ENCODE measurements at regions not wholly inside any gene's neighbourhood (a gene's known extent, or its start where the extent isn't known, plus 50 kb on each side); places are given as distances from the start of the nearest gene placed in this dataset.

GRCh38 chr3:176595307-176595706 lies 602.0 kb downstream of the TBL1XR1 start:
- intact Hi-C loops (cut with micrococcal nuclease): no loop called here
- POLR2A ChIA-PET: no interaction called here
- CTCF ChIA-PET: no interaction called here
- Mint-ChIP-seq H3K36me3 (no peaks in the 10 kb centered on the region), H3K9me3 (peaks cover 0 to 10% (median 0%) of the 10 kb centered on the region in 11 donors), H3K4me3 (no peak overlapping the region), H3K27ac (no peak overlapping the region), H3K4me1 (no peaks in the 10 kb centered on the region), H3K27me3 (no peaks in the 10 kb centered on the region)
- no peaks in the 10 kb centered on the region for H3K4me1 ChIP-seq (ENCODE audit: control insufficient read depth in 2 of 2, insufficient read depth in 2 of 2, low read length in 2 of 2)
- no peaks in the 10 kb centered on the region for H3K27me3 ChIP-seq (ENCODE audit: control insufficient read depth in 2 of 2, insufficient read depth in 2 of 2, low read length in 2 of 2)
- no peak overlapping the region for H3K27ac ChIP-seq (ENCODE audit: low read depth, low read length)
- ATAC-seq (no peak), DNase-seq (no peak)
- H3K4me3 ChIP-seq (ENCODE audit: low read length): no peak overlapping the region
- no peaks in the 10 kb centered on the region for H3K36me3 ChIP-seq (ENCODE audit: control insufficient read depth in 2 of 3, insufficient read depth in 3 of 3, low read length in 3 of 3)
- no peaks in the 10 kb centered on the region for H3K9me3 ChIP-seq (ENCODE audit: control insufficient read depth in 2 of 3, low read length in 3 of 3)

- no peaks in the 10 kb centered on the region for H3K27me3 ChIP-seq (ENCODE audit: control insufficient read depth in 2 of 2, insufficient read depth in 2 of 2, low read length in 2 of 2)
- H3K4me3 Mint-ChIP-seq: no peak overlapping the region
- no peaks in the 10 kb centered on the region for H3K36me3 ChIP-seq (ENCODE audit: control insufficient read depth in 2 of 3, insufficient read depth in 3 of 3, low read length in 3 of 3)
- no peak overlapping the region for H3K27ac ChIP-seq (ENCODE audit: low read depth, low read length)
- CTCF ChIA-PET: no interaction called here
- POLR2A ChIA-PET: no interaction called here
- DNase-seq (no peak), ATAC-seq (no peak)
- H3K27ac Mint-ChIP-seq: no peak overlapping the region
- H3K9me3 Mint-ChIP-seq: peaks cover 0 to 6% (median 0%) of the 10 kb centered on the region in 11 donors
- H3K4me1 Mint-ChIP-seq: no peaks in the 10 kb centered on the region
- intact Hi-C loops (cut with micrococcal nuclease): no loop called here
- H3K36me3 Mint-ChIP-seq: no peaks in the 10 kb centered on the region
- H3K27me3 Mint-ChIP-seq: no peaks in the 10 kb centered on the region
- no peaks in the 10 kb centered on the region for H3K9me3 ChIP-seq (ENCODE audit: control insufficient read depth in 2 of 3, low read length in 3 of 3)
- no peaks in the 10 kb centered on the region for H3K4me1 ChIP-seq (ENCODE audit: control insufficient read depth in 2 of 2, insufficient read depth in 2 of 2, low read length in 2 of 2)
- no peak overlapping the region for H3K4me3 ChIP-seq (ENCODE audit: low read length)
Measured at GRCh38 chr3:176590722-176591121, 606.6 kb downstream of the TBL1XR1 start.

- DNase-seq: no peak
- no peak overlapping the region for H3K4me3 Mint-ChIP-seq
- peaks cover 0 to 6% (median 0%) of the 10 kb centered on the region in 11 donors for H3K9me3 Mint-ChIP-seq
- H3K27ac ChIP-seq (ENCODE audit: low read depth, low read length): no peak overlapping the region
- H3K4me1 Mint-ChIP-seq: no peaks in the 10 kb centered on the region
- intact Hi-C loops (cut with micrococcal nuclease): no loop called here
- no peak overlapping the region for H3K4me3 ChIP-seq (ENCODE audit: low read length)
- H3K4me1 ChIP-seq (ENCODE audit: control insufficient read depth in 2 of 2, insufficient read depth in 2 of 2, low read length in 2 of 2): no peaks in the 10 kb centered on the region
- H3K36me3 Mint-ChIP-seq: no peaks in the 10 kb centered on the region
- no peaks in the 10 kb centered on the region for H3K36me3 ChIP-seq (ENCODE audit: control insufficient read depth in 2 of 3, insufficient read depth in 3 of 3, low read length in 3 of 3)
- no peak for ATAC-seq
- H3K27ac Mint-ChIP-seq: no peak overlapping the region
- ChIA-PET CTCF (no interaction called here), POLR2A (no interaction called here)
- H3K27me3 Mint-ChIP-seq: no peaks in the 10 kb centered on the region
- H3K27me3 ChIP-seq (ENCODE audit: control insufficient read depth in 2 of 2, insufficient read depth in 2 of 2, low read length in 2 of 2): no peaks in the 10 kb centered on the region
- H3K9me3 ChIP-seq (ENCODE audit: control insufficient read depth in 2 of 3, low read length in 3 of 3): no peaks in the 10 kb centered on the region
Measured at GRCh38 chr3:176587089-176587488, 610.2 kb downstream of the TBL1XR1 start.

- no peak for ATAC-seq
- Mint-ChIP-seq H3K9me3 (peaks cover 0 to 15% (median 1%) of the 10 kb centered on the region in 11 donors), H3K27ac (no peak overlapping the region)
Measured at GRCh38 chr3:176584413-176585176, 612.7 kb downstream of the TBL1XR1 start.

GRCh38 chr3:176583956-176584355 lies 613.3 kb downstream of the TBL1XR1 start:
- no peak overlapping the region for H3K27ac ChIP-seq (ENCODE audit: low read depth, low read length)
- intact Hi-C loops (cut with micrococcal nuclease): no loop called here
- no peaks in the 10 kb centered on the region for H3K4me1 Mint-ChIP-seq
- H3K27ac Mint-ChIP-seq: no peak overlapping the region
- H3K9me3 Mint-ChIP-seq: peaks cover 0 to 10% (median 1%) of the 10 kb centered on the region in 11 donors
- ATAC-seq: no peak
- ChIA-PET CTCF (no interaction called here), POLR2A (no interaction called here)
- no peak overlapping the region for H3K4me3 ChIP-seq (ENCODE audit: low read length)
- H3K36me3 ChIP-seq (ENCODE audit: control insufficient read depth in 2 of 3, insufficient read depth in 3 of 3, low read length in 3 of 3): no peaks in the 10 kb centered on the region
- H3K4me3 Mint-ChIP-seq: no peak overlapping the region
- H3K4me1 ChIP-seq (ENCODE audit: control insufficient read depth in 2 of 2, insufficient read depth in 2 of 2, low read length in 2 of 2): no peaks in the 10 kb centered on the region
- H3K27me3 ChIP-seq (ENCODE audit: control insufficient read depth in 2 of 2, insufficient read depth in 2 of 2, low read length in 2 of 2): no peaks in the 10 kb centered on the region
- H3K9me3 ChIP-seq (ENCODE audit: control insufficient read depth in 2 of 3, low read length in 3 of 3): no peaks in the 10 kb centered on the region
- no peaks in the 10 kb centered on the region for H3K36me3 Mint-ChIP-seq
- DNase-seq: no peak
- no peaks in the 10 kb centered on the region for H3K27me3 Mint-ChIP-seq

More at GRCh38 chr3:176584413-176585176, 612.7 kb downstream of the TBL1XR1 start:
- no peak for DNase-seq
- no peaks in the 10 kb centered on the region for H3K27me3 Mint-ChIP-seq
- Histone ChIP-seq H3K9me3 (ENCODE audit: control insufficient read depth in 2 of 3, low read length in 3 of 3) (no peaks in the 10 kb centered on the region), H3K4me3 (ENCODE audit: low read length) (no peak overlapping the region), H3K4me1 (ENCODE audit: control insufficient read depth in 2 of 2, insufficient read depth in 2 of 2, low read length in 2 of 2) (no peaks in the 10 kb centered on the region), H3K36me3 (ENCODE audit: control insufficient read depth in 2 of 3, insufficient read depth in 3 of 3, low read length in 3 of 3) (no peaks in the 10 kb centered on the region), H3K27me3 (ENCODE audit: control insufficient read depth in 2 of 2, insufficient read depth in 2 of 2, low read length in 2 of 2) (no peaks in the 10 kb centered on the region), H3K27ac (ENCODE audit: low read depth, low read length) (no peak overlapping the region)
- ChIA-PET CTCF (no interaction called here), POLR2A (no interaction called here)
- intact Hi-C loops (cut with micrococcal nuclease): no loop called here
- H3K4me3 Mint-ChIP-seq: no peak overlapping the region
- H3K36me3 Mint-ChIP-seq: no peaks in the 10 kb centered on the region
- H3K4me1 Mint-ChIP-seq: no peaks in the 10 kb centered on the region

GRCh38 chr3:176581589-176581988 lies 615.7 kb downstream of the TBL1XR1 start:
- H3K4me1 Mint-ChIP-seq: no peaks in the 10 kb centered on the region
- CTCF ChIA-PET: no interaction called here
- no peak for ATAC-seq

GRCh38 chr3:176579711-176580185 lies 617.5 kb downstream of the TBL1XR1 start:
- intact Hi-C loops (cut with micrococcal nuclease): no loop called here
- no peaks in the 10 kb centered on the region for H3K36me3 Mint-ChIP-seq
- POLR2A ChIA-PET: no interaction called here
- no peaks in the 10 kb centered on the region for H3K27me3 ChIP-seq (ENCODE audit: control insufficient read depth in 2 of 2, insufficient read depth in 2 of 2, low read length in 2 of 2)
- CTCF ChIA-PET: no interaction called here
- DNase-seq (no peak), ATAC-seq (no peak)
- no peak overlapping the region for H3K27ac ChIP-seq (ENCODE audit: low read depth, low read length)
- no peak overlapping the region for H3K4me3 ChIP-seq (ENCODE audit: low read length)
- peaks cover 0 to 9% (median 0%) of the 10 kb centered on the region in 11 donors for H3K9me3 Mint-ChIP-seq
- H3K27ac Mint-ChIP-seq: no peak overlapping the region
- H3K4me1 Mint-ChIP-seq: no peaks in the 10 kb centered on the region
- no peak overlapping the region for H3K4me3 Mint-ChIP-seq
- no peaks in the 10 kb centered on the region for H3K27me3 Mint-ChIP-seq
- no peaks in the 10 kb centered on the region for H3K36me3 ChIP-seq (ENCODE audit: control insufficient read depth in 2 of 3, insufficient read depth in 3 of 3, low read length in 3 of 3)
- no peaks in the 10 kb centered on the region for H3K4me1 ChIP-seq (ENCODE audit: control insufficient read depth in 2 of 2, insufficient read depth in 2 of 2, low read length in 2 of 2)
- H3K9me3 ChIP-seq (ENCODE audit: control insufficient read depth in 2 of 3, low read length in 3 of 3): no peaks in the 10 kb centered on the region

More at GRCh38 chr3:176581589-176581988, 615.7 kb downstream of the TBL1XR1 start:
- Histone ChIP-seq H3K9me3 (ENCODE audit: control insufficient read depth in 2 of 3, low read length in 3 of 3) (no peaks in the 10 kb centered on the region), H3K4me3 (ENCODE audit: low read length) (no peak overlapping the region), H3K27ac (ENCODE audit: low read depth, low read length) (no peak overlapping the region), H3K36me3 (ENCODE audit: control insufficient read depth in 2 of 3, insufficient read depth in 3 of 3, low read length in 3 of 3) (no peaks in the 10 kb centered on the region), H3K27me3 (ENCODE audit: control insufficient read depth in 2 of 2, insufficient read depth in 2 of 2, low read length in 2 of 2) (no peaks in the 10 kb centered on the region), H3K4me1 (ENCODE audit: control insufficient read depth in 2 of 2, insufficient read depth in 2 of 2, low read length in 2 of 2) (no peaks in the 10 kb centered on the region)
- POLR2A ChIA-PET: no interaction called here
- intact Hi-C loops (cut with micrococcal nuclease): no loop called here
- Mint-ChIP-seq H3K27ac (no peak overlapping the region), H3K9me3 (peaks cover 0 to 9% (median under 1%) of the 10 kb centered on the region in 11 donors), H3K27me3 (no peaks in the 10 kb centered on the region), H3K4me3 (no peak overlapping the region), H3K36me3 (no peaks in the 10 kb centered on the region)
- DNase-seq: no peak
